ENCODE measurements at regions not wholly inside any gene's neighbourhood (a gene's known extent, or its start where the extent isn't known, plus 50 kb on each side); places are given as distances from the start of the nearest gene placed in this dataset.

DNA sequence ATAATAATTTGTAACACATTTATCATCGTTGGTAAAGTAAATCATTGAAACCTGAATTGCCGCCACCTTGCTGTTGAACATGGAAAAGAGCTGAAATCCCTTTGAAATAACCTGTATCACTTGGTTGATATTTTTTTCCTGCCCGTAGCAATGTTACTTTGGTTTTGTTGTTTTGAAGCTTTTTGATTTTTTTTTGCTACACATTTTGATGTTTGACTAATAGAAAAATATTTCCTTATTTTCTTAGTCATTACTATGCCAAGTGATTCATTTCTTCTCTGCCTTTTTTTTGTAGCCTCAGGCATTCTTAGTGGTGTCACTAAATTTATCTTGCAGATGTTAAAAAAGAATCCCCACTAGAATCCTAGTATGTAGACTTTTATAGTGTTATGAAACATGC is 235.1 kb upstream of the MEOX2 start:
- DNase-seq (ENCODE audit: low read depth, low spot score): no peak

DNA sequence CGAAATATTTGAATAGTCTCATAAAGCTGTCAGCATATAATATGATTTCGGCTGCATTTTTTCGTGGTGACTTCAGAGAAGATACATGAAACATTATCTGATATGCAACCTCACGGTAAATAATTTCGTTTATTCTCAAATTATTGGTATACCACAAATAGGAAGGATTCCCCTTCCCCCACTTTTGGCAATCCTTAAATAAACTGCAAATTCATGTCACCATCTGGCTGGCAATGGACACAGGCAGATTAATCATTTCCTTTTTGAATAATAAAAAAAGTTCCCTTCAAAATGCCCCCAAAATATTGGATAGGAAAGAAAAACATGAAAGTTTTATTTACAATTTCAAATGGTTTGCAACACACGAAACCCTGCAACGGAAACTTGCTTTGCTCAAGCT is 234.5 kb upstream of the MEOX2 start:
- no peak for DNase-seq (ENCODE audit: low read depth, low spot score)

DNA sequence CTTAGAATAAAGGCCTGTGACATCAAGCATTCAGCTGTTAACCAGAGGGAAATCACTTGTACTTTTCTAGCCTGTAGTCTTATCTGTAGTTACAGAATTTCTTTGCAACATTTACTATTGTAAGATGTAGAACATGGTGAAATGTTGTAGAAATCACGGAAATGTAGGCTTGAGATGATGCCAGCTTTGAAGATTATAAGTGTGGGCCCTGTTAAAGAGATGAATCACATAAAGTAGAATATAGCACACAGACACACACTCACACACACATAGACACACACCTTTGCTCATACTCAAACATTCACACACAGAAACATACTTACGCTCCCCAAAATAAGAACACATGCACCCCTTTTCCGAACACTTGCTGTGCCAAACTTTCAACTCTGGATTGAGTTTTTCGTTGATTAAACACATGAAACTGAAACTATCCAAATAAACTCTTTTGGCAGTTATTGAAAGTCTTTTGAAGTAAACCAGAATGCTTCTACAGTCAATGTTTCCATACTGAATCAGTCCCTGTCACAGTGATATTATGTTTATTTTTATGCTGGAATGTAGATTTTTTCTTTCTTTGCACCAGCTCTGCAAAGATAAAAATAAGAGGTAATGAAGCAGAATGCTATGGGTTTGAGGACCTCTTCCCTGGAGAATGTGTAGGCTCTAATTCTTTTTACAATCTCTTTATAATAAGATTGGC is 230.3 kb upstream of the MEOX2 start:
- DNase-seq (ENCODE audit: low read depth, low spot score): no peak

DNA sequence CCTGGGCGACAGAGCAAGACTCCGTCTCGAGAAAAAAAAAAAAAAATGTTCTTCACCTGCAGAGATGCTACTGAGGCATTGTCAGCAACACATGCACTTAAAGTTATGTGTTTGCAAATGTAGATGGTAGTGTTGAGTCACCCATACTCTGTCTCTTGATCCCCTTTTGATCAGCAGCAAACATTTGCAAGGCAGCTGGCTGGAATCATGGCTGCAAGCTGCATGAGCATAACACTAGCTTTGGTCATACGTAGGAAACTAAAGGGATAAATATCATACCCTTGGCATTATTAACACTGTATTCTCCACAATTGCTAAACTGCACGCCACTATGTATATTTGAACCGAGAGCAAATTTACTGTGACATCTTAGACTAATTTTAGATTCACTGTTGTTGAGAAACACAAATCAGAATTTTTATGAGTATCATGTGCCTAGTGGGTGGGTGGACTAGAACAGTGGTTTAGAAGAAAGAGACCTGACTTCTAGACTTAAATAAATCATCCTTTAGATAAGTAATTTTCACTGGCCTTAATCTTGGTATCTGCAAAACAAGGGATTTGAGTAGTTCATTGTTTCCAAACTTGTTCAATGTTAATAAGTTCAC is 229.3 kb upstream of the MEOX2 start:
- DNase-seq (ENCODE audit: low read depth, low spot score): no peak

DNA sequence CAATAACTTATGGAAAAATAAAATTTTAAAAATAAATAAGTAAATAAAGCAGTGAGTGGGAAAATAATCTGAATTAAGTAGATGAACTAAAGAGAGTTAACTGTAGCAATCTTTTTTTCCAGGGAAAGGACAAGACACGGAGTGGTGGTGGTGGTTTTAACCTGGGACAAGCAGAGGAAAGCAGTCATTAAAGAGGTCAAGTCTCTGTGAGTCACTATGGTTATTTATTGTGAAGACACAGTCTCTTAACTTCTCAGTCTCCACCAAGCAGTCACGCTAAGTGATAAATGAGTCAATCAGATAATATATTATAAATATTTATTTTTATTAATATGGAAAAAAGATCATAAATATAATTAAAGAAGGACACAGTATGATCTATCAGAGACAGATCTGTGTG is 228.1 kb upstream of the MEOX2 start:
- no peak for DNase-seq (ENCODE audit: low read depth, low spot score)

DNA sequence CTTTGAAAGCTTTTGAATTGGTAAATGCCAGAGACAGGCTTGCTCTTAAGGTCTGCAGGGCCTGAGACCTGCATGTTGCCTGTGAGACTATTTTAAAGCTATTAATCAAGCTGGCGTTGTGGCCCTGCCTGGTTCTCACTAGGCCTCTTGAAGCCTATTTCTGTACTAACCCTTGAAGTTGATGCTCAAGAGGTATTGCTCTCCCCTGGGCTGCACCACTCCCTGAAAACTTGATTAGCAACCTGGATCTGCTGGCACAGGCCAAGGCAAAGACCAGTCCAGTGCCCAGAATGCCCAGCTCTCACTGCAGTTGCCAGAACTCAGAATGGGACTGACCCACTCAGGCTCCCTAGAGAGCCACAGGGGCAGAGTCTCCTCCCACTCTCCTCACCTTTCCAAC is 220.0 kb upstream of the MEOX2 start:
- DNase-seq (ENCODE audit: low read depth, low spot score): no peak

DNA sequence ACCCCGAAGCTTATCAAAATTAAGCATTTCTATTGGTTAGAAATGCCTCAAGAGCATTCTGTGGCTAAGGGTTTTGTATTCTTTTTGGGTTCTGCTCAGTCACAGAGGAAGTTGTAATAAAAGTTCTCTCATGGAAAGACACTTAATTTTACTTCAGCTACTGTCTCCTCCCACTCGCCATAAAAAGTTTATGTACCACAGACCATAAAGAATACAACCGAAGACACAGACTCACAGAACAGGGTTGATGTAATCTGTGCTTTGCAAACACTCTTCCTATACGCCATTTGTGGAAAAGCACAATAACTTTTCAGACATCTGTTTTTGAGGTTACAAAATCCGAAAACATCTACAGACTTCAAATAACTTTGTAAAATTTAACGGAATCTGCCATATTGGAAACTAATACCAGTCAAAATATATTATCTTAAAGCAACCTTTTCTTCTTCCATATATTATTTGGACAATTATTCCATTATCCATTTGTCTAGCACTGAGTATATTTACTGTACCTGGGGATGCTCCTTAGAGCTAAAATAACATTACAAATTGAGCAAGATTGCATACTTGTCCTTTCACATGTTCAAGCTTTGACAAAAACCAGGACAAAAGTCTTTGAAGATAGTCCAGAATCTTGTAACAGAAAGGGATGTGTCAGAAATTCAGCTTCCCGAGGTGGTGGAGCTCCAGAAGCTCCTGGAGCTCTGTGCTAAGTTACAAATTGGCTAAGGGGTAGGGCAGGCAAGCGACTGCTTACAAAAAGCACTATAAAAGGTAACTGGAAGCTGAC is 219.0 kb upstream of the MEOX2 start:
- no peak for DNase-seq (ENCODE audit: low read depth, low spot score)

DNA sequence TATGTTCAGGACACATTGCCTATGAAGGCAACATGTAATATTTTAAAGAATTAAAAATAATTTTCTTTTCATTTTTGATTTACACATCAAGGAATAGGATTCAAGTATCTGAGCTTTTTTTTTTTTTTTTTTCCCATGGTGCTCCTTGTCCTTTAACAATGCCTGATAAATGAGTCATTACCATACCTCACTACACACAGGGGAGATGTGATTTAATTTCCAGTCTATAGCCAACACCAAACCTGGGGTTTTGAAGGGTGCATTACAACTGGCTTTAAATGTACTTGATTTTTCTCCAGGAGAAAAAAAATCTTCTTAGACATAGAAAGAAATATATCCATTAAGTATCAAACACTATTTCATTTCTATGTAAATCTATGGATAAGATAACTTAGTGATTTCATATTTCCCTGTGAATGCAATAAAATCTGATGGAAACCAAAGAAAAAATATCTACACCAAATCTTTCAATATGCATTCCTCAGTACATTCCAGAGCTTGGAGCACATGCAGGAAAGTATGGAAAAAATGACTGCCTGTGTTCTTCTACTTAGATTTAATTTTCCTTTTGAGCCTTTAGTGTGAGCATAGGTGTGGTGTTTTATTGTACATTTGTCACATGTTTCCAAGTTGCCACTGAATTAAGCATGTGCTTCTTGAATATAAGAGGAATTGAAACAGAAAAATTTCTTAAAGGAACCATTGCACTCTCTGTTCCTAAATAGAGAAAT is 204.8 kb upstream of the MEOX2 start:
- no peak for DNase-seq (ENCODE audit: low read depth, low spot score)

DNA sequence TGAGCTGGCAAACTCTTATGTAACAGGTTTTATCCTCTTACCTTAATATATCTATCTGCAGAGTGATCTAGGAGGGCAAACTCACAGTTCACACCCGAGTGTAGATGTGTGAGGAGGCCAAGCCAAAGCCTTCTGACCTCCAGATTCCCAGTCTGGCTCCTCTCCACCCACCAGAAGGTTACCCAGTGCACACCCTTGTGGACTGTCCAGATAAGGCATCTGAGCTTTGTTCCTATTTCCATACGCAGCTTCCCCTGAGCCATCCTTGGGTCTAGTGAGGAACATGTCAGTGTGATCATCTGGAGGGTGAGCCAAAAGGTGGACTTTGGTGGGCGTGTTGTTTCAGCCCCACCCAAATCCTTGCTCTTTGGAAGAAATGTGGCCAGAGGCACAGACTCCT is 203.0 kb upstream of the MEOX2 start:
- DNase-seq (ENCODE audit: low read depth, low spot score): no peak

DNA sequence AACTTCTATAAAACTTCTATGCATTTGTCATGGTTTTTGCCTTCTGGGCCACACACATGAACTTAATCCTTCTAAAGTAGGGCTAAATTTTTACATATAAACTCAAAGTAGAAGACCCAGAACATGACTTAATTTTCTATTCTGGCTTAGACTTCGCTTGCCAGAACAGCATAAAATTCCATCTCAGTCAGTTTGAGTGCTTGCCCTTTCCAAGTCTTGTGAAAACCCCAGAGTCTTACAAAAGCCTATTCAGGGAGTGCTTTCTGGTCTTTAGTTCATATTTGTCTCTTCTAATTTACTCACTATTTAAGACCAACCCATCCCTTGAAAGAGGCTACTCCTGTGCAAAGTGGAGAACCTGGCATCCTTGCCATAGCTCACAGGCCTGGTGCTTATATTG is 201.6 kb upstream of the MEOX2 start:
- DNase-seq (ENCODE audit: low read depth, low spot score): no peak

DNA sequence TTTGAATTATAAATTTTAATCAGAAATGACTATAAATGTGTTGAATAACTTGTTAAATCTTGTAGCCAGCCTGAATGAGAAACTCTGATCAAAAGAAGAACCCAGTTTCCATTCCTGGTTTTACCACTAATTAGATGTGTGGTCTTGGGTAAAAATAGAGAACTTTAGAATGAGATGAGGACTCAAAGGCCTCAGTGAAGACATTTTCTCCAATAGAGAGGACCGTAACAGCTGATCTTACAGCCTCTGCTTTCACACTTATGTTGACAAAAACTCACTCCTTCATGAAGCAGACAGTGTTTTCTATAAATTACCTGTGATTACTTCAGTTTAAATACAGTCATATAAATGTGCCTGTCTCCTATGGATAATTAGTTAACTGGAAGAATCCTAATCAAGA is 200.1 kb upstream of the MEOX2 start:
- DNase-seq (ENCODE audit: low read depth, low spot score): no peak

DNA sequence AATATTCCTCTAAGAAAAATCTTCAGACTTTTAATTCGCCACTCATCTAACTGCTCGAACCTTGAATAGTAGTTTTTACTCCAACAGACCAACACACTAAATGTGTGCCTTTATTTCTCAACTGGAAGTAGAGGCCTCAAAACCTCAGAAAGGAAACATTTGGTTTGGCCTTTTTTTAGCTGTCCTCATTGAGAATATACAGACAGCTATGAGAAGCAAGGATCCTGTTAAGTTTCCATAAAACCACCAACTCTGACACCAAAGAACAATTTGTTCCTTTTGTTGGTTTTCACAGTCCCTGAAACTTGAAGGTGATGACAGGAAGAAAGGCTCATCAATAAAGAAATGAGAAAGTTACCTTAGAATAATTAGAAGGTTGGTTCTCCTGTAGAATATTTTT is 199.2 kb upstream of the MEOX2 start:
- no peak for DNase-seq (ENCODE audit: low read depth, low spot score)

DNA sequence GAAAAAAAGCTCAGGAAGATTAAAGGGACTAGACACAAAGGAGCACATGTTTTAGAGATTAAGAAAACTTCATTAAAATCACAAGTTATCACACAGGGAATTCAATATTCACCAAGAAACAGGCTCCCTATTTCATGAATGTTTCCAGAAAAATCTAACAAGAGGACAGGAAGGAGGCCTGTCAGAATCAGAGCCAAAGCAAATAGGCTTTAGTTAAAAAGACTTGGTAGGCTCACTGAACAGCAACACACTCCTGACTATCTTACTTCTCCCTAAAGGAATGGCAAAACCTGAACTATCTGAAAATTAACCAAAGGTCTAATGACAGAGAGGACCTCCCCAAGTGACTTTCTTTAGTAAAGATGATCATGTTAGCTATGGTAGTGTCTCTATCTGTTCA is 188.3 kb upstream of the MEOX2 start:
- no peak for DNase-seq (ENCODE audit: low read depth, low spot score)

DNA sequence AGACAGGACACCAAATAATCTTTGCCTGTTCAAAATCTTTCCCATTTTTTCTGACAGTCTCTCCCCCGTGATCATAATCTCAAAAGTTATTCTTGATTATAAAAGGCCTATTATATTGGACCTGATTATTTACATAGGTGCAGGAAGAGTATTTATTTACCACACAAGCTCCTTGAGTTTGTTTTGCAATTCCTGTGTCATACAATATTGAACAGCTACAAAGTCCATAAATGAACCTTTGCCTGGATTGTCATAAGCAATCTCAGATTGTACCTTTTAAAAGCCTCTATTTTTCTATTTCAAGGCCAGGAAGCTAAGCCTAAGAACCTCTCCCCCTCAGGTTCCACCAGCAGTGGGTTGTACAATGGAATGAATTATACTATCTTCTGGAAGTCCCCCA is 183.9 kb upstream of the MEOX2 start:
- no peak for DNase-seq (ENCODE audit: low read depth, low spot score)

DNA sequence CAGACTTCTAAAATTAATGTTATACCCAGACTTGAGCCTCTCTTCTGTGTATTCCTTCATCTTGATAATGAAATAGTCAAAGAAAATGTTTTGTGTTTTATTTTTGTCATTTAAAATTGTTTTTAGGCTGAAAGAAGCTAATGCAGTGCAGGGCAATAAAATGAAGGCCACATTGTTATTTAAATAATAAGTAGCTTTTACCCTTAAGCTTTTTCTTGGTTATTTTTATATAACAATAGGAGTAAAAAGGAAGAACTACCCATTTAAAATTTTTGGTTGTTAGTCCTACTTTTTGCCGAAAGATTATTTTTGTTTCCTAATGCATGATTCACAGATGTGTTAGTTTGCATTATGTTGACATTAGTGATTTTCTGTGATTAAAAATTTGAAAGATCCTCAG is 181.0 kb upstream of the MEOX2 start:
- DNase-seq (ENCODE audit: low read depth, low spot score): no peak

DNA sequence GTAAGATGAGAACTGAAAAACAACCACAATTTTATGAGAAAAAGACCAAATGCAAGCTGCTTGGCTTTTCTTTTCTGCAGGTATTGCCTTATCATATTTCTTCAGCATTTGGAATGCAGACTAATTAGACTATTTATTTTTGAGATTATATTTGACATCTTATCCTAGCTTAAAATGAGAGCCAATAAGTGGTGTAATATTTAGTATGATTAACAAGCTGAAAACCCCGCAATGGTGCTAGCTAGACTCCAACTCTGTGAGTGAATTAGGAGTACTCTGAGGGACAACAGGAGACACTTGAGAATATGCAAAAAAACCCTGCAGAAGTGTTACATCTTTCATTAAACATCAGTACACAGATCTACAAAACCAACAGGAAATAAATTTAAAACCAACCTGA is 180.3 kb upstream of the MEOX2 start:
- no peak for DNase-seq (ENCODE audit: low read depth, low spot score)

DNA sequence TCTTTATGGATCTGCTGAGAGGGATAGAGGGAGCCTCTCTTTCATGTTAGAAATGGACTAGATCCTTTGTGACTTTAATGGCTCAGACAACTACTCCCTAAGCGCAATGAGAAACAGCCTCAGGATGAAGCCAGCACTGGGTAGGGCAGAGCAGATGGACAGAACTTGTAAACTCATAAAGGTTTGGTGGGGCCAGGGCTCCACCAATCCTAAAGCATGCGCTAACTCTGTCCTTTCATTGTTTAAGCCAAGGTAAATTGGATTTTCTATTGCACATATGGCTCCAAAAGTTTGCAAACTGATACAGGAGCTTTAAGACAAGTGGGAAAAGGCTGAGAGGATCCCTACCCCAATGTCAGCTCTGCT is 178.1 kb upstream of the MEOX2 start:
- DNase-seq (ENCODE audit: low read depth, low spot score): no peak

DNA sequence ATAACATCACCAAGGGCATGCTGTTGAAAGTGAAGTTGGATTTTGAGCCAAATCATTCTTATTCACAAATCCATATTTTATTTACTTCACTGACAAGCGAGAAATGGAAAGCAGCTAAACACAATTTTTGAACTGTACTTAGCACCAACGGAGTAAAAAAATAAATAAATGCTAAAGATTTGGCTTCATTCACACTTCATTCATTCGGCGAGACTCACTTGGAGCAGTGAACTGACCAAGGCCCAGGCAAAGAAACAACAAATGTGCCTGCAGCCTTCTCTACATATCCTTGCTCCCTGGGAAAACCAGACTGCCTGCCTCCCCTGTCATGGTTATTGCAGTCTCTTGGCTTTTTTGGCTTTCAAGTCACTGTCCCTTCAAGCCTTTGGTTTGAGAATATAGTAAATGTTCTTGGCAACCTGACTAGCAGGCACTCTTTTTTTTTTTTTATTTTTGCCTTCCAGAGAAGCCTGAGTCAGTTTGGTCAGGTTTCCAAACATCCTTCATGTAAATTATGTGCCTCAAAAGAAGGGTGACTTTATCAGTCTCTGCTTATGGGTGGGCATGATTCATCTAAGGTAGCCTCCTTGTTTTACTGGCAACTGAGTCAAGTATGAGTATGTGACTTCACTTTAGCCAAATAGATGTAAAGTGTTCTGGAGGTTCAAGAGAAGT is 177.6 kb upstream of the MEOX2 start:
- DNase-seq (ENCODE audit: low read depth, low spot score): no peak

DNA sequence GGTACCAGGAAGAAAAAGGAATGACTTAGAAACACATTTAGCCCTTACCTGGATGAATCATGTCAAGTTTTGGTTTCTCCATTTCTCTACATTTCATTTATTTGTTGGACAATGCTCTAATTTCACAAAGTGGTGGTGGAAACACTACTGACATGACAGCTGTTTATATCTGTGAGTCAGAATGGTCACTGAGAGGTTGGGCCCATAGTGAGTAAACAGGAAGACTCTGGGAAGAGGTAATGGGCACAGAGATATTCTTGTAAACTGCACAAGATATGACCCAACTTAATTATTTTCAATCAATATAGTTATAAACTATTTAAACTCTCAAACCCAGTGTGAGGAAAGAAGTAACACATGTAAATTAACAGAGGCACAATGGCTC is 176.3 kb upstream of the MEOX2 start:
- DNase-seq (ENCODE audit: low read depth, low spot score): no peak

DNA sequence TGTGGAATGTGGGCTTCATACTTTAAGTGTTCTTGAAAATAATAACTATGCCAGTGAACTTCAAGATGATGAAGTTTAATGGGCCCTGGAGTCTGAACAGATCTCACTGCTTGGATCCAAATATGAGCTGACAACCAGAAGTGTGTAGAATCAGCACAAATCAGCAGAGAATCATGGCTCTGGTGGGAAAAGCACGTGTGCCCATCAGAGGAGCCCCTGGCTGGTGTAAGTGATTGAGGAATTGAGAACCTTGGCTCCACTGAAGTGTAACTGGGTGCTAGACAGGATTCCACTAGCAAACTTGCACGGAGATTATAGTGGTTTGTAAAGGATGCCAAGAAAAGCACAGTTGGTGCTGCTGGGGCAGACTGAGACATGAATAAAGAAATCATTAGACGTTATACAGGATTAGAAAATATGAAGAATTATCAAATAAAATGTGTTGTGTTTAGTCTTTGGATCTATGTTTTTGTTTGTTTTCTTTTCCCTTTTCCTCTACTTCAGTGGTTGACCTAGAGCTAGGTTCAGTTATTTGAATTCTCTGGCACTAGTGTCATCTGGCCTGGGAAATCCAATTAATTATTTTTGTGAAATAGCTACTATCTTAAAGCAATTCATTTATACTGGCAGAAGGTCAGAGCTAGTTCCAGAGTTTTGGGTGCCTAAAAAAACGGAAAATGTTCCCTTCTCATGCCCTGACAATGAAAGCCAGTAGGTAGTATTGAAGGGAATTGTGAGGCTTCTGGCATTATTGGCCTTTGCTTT is 175.7 kb upstream of the MEOX2 start:
- no peak for DNase-seq (ENCODE audit: low read depth, low spot score)

DNA sequence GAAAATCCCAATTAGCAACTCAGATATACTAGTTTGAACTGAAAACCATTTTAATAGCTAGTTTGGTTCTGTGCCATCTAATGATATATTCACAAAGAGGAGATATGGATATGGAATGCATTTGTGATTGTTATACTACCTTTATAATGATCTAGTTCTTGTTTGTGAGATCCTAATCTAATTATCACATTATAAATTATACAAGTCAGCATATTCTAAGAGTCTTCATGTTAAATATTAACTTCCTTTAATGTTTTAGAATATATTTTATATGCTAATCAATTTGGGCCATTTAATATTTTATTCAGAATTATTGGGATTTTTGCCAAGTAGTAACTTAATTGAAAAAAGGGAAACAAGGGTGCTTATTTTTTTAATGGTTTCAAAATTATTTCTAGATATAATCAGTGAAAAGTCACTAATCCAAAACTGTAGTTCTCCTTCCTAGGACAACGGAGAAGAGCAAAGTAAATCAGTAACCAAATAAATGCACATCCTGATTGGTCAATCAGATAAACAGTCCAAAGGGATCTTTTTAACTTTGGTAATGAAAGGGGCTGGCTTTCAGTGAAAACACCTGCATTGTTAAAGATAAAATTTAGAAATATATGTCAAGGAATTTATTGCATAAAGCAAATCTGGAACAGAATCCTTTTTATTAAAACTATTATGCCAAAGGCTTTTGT is 173.9 kb upstream of the MEOX2 start:
- no peak for DNase-seq (ENCODE audit: low read depth, low spot score)
